GM23248 (cell line): ENCODE measurements at regions not wholly inside any gene's neighbourhood (a gene's known extent, or its start where the extent isn't known, plus 50 kb on each side); places are given as distances from the start of the nearest gene placed in this dataset.

ENCODE experiments used
- EZH2 ChIP-seq: fragments of 200-600 bp; sonication (generic); IDR thresholded peaks from 2 replicates; pipeline ENCODE4 v1.6.1; 2018; ENCODE audit warnings: antibody characterized with exemption, mild to moderate bottlenecking; ENCODE audit not compliant: insufficient read depth, poor library complexity, severe bottlenecking
- EZH2phosphoT487 ChIP-seq: fragments of 200-600 bp; sonication (generic); IDR thresholded peaks from 2 replicates; pipeline ENCODE4 v1.6.1; 2018; ENCODE audit warnings: antibody characterized with exemption, moderate library complexity, mild to moderate bottlenecking, low read depth; ENCODE audit not compliant: insufficient read depth

DNA sequence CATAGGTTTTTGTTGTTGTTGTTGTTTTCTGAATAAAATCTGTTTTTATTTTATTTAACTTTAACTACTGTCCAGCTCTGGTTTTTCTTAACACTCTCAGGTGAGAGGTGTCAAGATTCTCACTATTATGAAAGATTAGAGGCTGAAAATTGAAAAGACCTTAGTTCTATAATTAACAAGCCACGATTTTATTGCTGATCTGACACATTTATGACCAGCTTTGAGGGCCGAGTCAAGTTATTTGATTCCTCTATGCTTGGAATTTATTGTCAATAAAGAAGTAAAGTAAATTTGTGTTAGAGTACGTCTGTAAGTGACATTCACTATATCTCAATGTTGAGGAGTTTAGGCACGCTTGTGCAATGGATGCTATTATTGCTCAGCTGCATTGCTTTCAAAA lies 808.8 kb downstream of the GALC start:
- TF ChIP-seq EZH2phosphoT487 (no peak), EZH2 (no peak)
